Neuronal stem cell (in vitro differentiated cells): ENCODE measurements at regions not wholly inside any gene's neighbourhood (a gene's known extent, or its start where the extent isn't known, plus 50 kb on each side); places are given as distances from the start of the nearest gene placed in this dataset.

ENCODE experiments used
- DNase-seq: peaks from one replicate; pipeline ENCODE4 v3.0.0-alpha.2; 2013; ENCODE audit warnings: low spot score
- H2AFZ ChIP-seq: one replicate; pipeline ENCODE4 v1.6.1; 2013; ENCODE audit warnings: mild to moderate bottlenecking, low read length, inconsistent platforms
- H2AK5ac ChIP-seq: 2 replicates; pipeline ENCODE4 v1.6.1; 2013; ENCODE audit warnings: low read depth, mild to moderate bottlenecking, inconsistent platforms, low read length, moderate library complexity, mixed read lengths
- H2BK120ac ChIP-seq: 2 replicates; pipeline ENCODE4 v1.6.1; 2013; ENCODE audit warnings: low read depth, mild to moderate bottlenecking, inconsistent platforms, low read length, moderate library complexity, mixed read lengths
- H2BK12ac ChIP-seq: one replicate; pipeline ENCODE4 v1.6.1; 2013; ENCODE audit warnings: low read length, inconsistent platforms
- H2BK15ac ChIP-seq: 2 replicates; pipeline ENCODE4 v1.6.1; 2013; ENCODE audit warnings: mild to moderate bottlenecking, low read length, inconsistent platforms, mixed read lengths
- H2BK5ac ChIP-seq: one replicate; pipeline ENCODE4 v1.6.1; 2013; ENCODE audit warnings: inconsistent platforms, mild to moderate bottlenecking, low read length, moderate library complexity
- H3K14ac ChIP-seq: one replicate; pipeline ENCODE4 v1.6.1; 2013; ENCODE audit warnings: low read length, inconsistent platforms
- H3K18ac ChIP-seq: 2 replicates; pipeline ENCODE4 v1.6.1; 2013; ENCODE audit warnings: low read length, inconsistent platforms
- H3K23ac ChIP-seq: 2 replicates; pipeline ENCODE4 v1.6.1; 2013; ENCODE audit warnings: low read depth, mild to moderate bottlenecking, mixed read lengths, low read length, inconsistent platforms; ENCODE audit not compliant: poor library complexity
- H3K27ac ChIP-seq: replicated peaks from 3 replicates; pipeline ENCODE4 v1.5.1; 2013; ENCODE audit warnings: low read length, inconsistent platforms
- H3K27me3 ChIP-seq, 3 experiments: 2 replicates each; pipeline ENCODE4 v1.6.1; 2013; ENCODE audit warnings: low read length in 3 of 3, mild to moderate bottlenecking in 2 of 3, inconsistent platforms in 1 of 3, low read depth in 1 of 3, mixed read lengths in 1 of 3, moderate library complexity in 1 of 3; ENCODE audit not compliant: control insufficient read depth in 3 of 3, insufficient read depth in 3 of 3
- H3K36me3 ChIP-seq, 2 donors: replicated peaks in 1 of 2; 2 replicates each; pipeline ENCODE4 v1.6.1; 2013; ENCODE audit warnings: low read length in 2 of 2; ENCODE audit not compliant: control insufficient read depth in 2 of 2, insufficient read depth in 2 of 2
- H3K4ac ChIP-seq: 2 replicates; pipeline ENCODE4 v1.6.1; 2013; ENCODE audit warnings: inconsistent platforms, mild to moderate bottlenecking, low read length, moderate library complexity
- H3K4me1 ChIP-seq, 2 donors: 1 replicate in 1 of 2; 2 replicates in 1 of 2; pipeline ENCODE4 v1.6.1; 2013; ENCODE audit warnings: low read length in 2 of 2, low read depth in 1 of 2; ENCODE audit not compliant: control insufficient read depth in 2 of 2, insufficient read depth in 1 of 2
- H3K4me2 ChIP-seq: one replicate; pipeline ENCODE4 v1.6.1; 2013; ENCODE audit warnings: mild to moderate bottlenecking, low read length, inconsistent platforms; ENCODE audit not compliant: insufficient read depth, poor library complexity, severe bottlenecking
- H3K4me3 ChIP-seq, 2 donors: 2 replicates each; pipeline ENCODE4 v1.5.1; 2013; ENCODE audit warnings: low read length in 2 of 2, mild to moderate bottlenecking in 2 of 2, inconsistent platforms in 1 of 2, moderate library complexity in 1 of 2
- H3K79me1 ChIP-seq: one replicate; pipeline ENCODE4 v1.6.1; 2013; ENCODE audit warnings: low read depth, mild to moderate bottlenecking, inconsistent platforms, low read length, moderate library complexity
- H3K9ac ChIP-seq: one replicate; pipeline ENCODE4 v1.6.1; 2013; ENCODE audit warnings: mild to moderate bottlenecking, low read depth, low read length, inconsistent platforms; ENCODE audit not compliant: poor library complexity
- H3K9me3 ChIP-seq, 2 donors: replicated peaks in 1 of 2; 2 replicates each; pipeline versions ENCODE3 to v1.6.1; 2013; ENCODE audit warnings: low read length in 2 of 2, mild to moderate bottlenecking in 2 of 2, inconsistent platforms in 1 of 2, low read depth in 1 of 2, mixed read lengths in 1 of 2, moderate library complexity in 1 of 2; ENCODE audit not compliant: control insufficient read depth in 2 of 2, insufficient read depth in 1 of 2
- H4K8ac ChIP-seq: one replicate; pipeline ENCODE4 v1.6.1; 2013; ENCODE audit warnings: low read depth, mild to moderate bottlenecking, inconsistent platforms, low read length, moderate library complexity
- H4K91ac ChIP-seq: one replicate; pipeline ENCODE4 v1.6.1; 2013; ENCODE audit warnings: low read length, low read depth, mild to moderate bottlenecking, inconsistent platforms; ENCODE audit not compliant: poor library complexity
- WGBS, 2 donors: extraction: QIAGEN DNeasy Blood & Tissue Kit; methylation state at CpG; one replicate each; pipeline ENCODE4 v1.1.7; 2013; ENCODE audit warnings: missing lambda C conversion rate in 2 of 2, mixed read lengths in 1 of 2; ENCODE audit not compliant: insufficient read length in 2 of 2, insufficient replicate concordance in 1 of 2; ENCODE audit errors: extremely low coverage in 2 of 2; 5-methylcytosine and 5-hydroxymethylcytosine counted together

DNA sequence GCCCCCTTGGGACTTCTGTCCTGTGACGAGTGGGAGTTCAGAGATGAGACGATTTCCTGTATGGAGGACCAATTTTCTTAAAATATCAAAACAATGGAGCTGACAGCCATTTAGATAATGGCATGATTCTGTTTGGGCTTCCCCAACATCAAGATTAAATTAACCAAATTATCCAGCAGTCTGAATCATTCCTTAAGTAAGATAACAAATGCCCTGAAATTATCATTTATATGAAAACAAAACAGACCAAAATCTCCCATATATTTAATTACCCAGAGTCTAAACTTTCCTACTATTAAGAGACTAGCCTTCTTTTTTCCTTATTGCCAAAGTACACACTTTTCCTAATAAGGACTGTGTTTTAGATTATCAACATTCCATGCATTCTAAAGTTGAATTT is 550.1 kb upstream of the PSMD7 start:
- no peak overlapping the region for H3K4me3 ChIP-seq
- no peak overlapping the region for H2BK15ac ChIP-seq
- H3K79me1 ChIP-seq = no peaks in the 10 kb centered on the region
- WGBS, 2 donors = no CpG with 5 or more reads among the region's 2 CpGs
- H3K18ac ChIP-seq = no peak overlapping the region
- no peak overlapping the region for H2BK12ac ChIP-seq
- no peaks in the 10 kb centered on the region for H3K36me3 ChIP-seq
- no peak overlapping the region for H4K91ac ChIP-seq
- H3K4me1 ChIP-seq = no peaks in the 10 kb centered on the region
- H3K9ac ChIP-seq = no peak overlapping the region
- no peak for DNase-seq
- no peak overlapping the region for H4K8ac ChIP-seq
- H3K27me3 ChIP-seq = no peaks in the 10 kb centered on the region
- no peak overlapping the region for H2AFZ ChIP-seq
- H2BK5ac ChIP-seq = no peak overlapping the region
- no peak overlapping the region for H3K4ac ChIP-seq
- H2BK120ac ChIP-seq = no peak overlapping the region
- no peak overlapping the region for H2AK5ac ChIP-seq
- H3K23ac ChIP-seq = no peak overlapping the region
- no peak overlapping the region for H3K27ac ChIP-seq
- H3K14ac ChIP-seq = no peak overlapping the region
- no peak overlapping the region for H3K4me2 ChIP-seq
- H3K9me3 ChIP-seq = peaks cover 0 to 1% of the 10 kb centered on the region in 2 donors

DNA sequence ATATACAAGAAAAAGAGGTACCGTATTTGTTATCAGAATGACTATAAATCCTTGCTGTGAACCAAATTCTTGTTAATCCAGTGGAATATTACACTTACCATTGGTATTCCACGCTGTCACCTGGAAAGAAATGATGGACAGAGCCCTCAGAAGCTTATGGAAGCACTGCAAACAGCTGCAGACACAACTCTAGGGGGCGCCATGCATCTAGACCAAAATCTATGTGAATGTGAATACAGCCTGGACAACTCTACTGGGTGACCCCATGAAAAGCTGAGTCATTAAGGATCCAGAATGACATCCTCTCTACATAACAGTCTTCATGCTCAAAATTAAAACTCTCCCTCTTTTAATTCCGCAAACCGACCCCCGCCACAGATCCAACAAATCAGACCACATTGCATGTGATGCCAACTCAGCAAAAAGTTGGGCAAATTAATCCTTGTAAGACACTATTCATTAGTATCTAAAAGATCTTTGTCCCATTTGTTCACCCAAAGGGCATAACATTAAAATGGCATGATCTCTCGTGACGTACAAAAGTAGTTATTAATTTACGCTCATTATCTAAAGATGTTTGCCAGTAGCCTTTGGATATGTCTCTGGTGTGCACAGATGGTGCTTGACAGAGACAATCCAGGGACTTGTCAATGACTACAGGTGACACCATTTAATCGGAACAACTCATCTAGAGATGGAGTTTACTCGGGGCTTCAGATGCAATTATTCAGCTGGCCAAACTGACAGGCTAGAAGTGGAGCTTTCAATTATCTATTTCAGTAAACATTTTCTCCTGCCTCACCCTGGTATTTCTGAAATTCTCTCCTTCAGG is 552.7 kb upstream of the PSMD7 start:
- Histone ChIP-seq H3K27ac (no peak overlapping the region), H3K14ac (no peak overlapping the region), H3K9me3 (peaks cover under 1 to 4% of the 10 kb centered on the region in 2 donors), H3K36me3 (no peaks in the 10 kb centered on the region), H3K4me2 (no peak overlapping the region), H3K23ac (no peak overlapping the region), H4K91ac (no peak overlapping the region), H3K27me3 (no peaks in the 10 kb centered on the region), H2BK15ac (no peak overlapping the region), H2AFZ (no peak overlapping the region), H3K9ac (no peak overlapping the region), H2BK5ac (no peak overlapping the region), H4K8ac (no peak overlapping the region), H3K79me1 (no peaks in the 10 kb centered on the region), H3K18ac (no peak overlapping the region), H3K4ac (no peak overlapping the region), H3K4me3 (no peak overlapping the region), H2BK120ac (no peak overlapping the region), H2BK12ac (no peak overlapping the region), H3K4me1 (no peaks in the 10 kb centered on the region), H2AK5ac (no peak overlapping the region)
- DNase-seq = no peak
- WGBS, 2 donors = no CpG with 5 or more reads among the region's 11 CpGs

DNA sequence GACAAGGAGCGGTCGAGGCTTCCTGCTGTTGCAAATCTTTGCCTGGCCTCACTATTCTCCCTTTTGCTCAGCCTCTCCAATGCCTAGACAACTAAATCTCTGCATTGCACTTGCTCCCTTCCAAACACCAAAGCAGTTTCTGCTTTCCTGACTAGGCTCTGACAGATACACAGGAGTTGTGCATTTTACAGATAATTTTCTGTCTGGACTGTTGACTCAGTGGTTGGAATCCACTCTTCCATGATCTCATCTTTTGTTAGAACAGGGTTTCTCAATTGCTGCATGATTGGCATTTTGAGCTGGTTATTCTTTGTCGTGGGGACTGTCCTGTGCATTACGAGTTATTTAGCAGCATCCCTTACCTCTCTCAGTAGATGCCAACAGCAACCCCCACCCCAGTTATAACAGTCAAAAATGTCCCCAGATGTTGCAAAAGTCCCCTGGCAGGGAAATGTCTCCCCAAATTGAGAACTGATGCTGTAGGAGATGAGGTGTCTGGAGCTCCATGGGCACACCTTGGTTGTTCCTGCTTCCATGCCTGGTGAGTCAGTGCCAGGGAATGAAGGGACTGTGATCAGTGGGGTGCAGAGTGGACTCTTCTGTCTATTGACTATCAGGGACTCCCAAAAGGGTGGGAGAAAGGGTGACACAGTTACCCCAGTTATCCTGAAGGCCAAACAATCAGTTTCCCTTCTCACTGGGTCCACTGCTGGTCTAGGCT is 557.4 kb upstream of the PSMD7 start:
- Histone ChIP-seq H3K4ac (no peak overlapping the region), H3K23ac (no peak overlapping the region), H3K4me2 (no peak overlapping the region), H3K4me3 (no peak overlapping the region), H3K9ac (no peak overlapping the region), H2AFZ (no peak overlapping the region), H4K8ac (no peak overlapping the region), H3K27ac (no peak overlapping the region), H3K18ac (no peak overlapping the region), H2BK5ac (no peak overlapping the region), H3K27me3 (no peaks in the 10 kb centered on the region), H3K79me1 (no peaks in the 10 kb centered on the region), H2BK120ac (no peak overlapping the region), H3K36me3 (no peaks in the 10 kb centered on the region), H3K9me3 (peaks cover 3 to 4% of the 10 kb centered on the region in 2 donors), H2BK15ac (no peak overlapping the region), H2AK5ac (no peak overlapping the region), H2BK12ac (no peak overlapping the region), H4K91ac (no peak overlapping the region), H3K4me1 (no peaks in the 10 kb centered on the region), H3K14ac (no peak overlapping the region)
- no peak for DNase-seq
- no CpG with 5 or more reads among the region's 4 CpGs for WGBS, 2 donors

DNA sequence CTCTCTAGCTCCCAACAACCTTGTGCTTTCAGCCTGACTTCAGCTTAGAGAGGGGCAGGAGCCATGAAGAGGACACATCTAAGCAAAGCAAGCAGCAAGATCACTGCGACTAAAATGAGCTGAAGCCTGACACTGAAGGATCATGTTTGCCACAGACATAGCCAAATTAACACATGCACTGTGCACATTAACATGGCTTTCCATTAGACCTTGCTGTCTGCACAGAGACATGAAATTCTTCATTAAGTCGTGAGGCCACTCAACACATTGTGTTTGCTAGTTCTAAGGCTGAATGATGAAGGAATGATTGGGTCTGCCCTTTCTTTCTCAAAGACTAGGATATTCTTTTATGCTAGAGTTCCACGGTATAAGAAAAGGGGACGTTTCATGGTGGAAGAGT is 558.3 kb upstream of the PSMD7 start:
- no peak for DNase-seq
- Histone ChIP-seq H2AFZ (no peak overlapping the region), H3K27ac (no peak overlapping the region), H2BK120ac (no peak overlapping the region), H3K79me1 (no peaks in the 10 kb centered on the region), H2BK5ac (no peak overlapping the region), H3K18ac (no peak overlapping the region), H4K91ac (no peak overlapping the region), H2AK5ac (no peak overlapping the region), H3K27me3 (no peaks in the 10 kb centered on the region), H3K9me3 (peaks cover 5 to 7% of the 10 kb centered on the region in 2 donors), H2BK15ac (no peak overlapping the region), H3K4me1 (no peaks in the 10 kb centered on the region), H3K9ac (no peak overlapping the region), H3K4me3 (no peak overlapping the region), H3K36me3 (no peaks in the 10 kb centered on the region), H3K14ac (no peak overlapping the region), H2BK12ac (no peak overlapping the region), H3K4me2 (no peak overlapping the region), H3K23ac (no peak overlapping the region), H3K4ac (no peak overlapping the region), H4K8ac (no peak overlapping the region)
- WGBS, 2 donors = no CpG with 5 or more reads among the region's 4 CpGs
